KMS-11 (cell line): ENCODE measurements at regions not wholly inside any gene's neighbourhood (a gene's known extent, or its start where the extent isn't known, plus 50 kb on each side); places are given as distances from the start of the nearest gene placed in this dataset.

Source experiments
- H2AFZ ChIP-seq: fragments of 200-600 bp; sonication (generic); 2 replicates; pipeline ENCODE4 v1.6.1; 2016; ENCODE audit warnings: antibody characterized with exemption, mixed run types, low read depth
- H3K27ac ChIP-seq: fragments of 200-600 bp; sonication (generic); 2 replicates; pipeline ENCODE4 v1.6.1; 2016; ENCODE audit warnings: mild to moderate bottlenecking, mixed run types
- H3K27me3 ChIP-seq: fragments of 200-600 bp; sonication (generic); 2 replicates; pipeline ENCODE4 v1.6.1; 2017; ENCODE audit warnings: mild to moderate bottlenecking, low read depth, mixed run types, moderate library complexity; ENCODE audit not compliant: insufficient read depth
- H3K36me3 ChIP-seq: fragments of 200-600 bp; sonication (generic); 2 replicates; pipeline ENCODE4 v1.6.1; 2017; ENCODE audit warnings: mild to moderate bottlenecking, mixed run types; ENCODE audit not compliant: insufficient read depth
- H3K4me1 ChIP-seq: fragments of 200-600 bp; sonication (generic); 2 replicates; pipeline ENCODE4 v1.6.1; 2016; ENCODE audit warnings: mild to moderate bottlenecking, low read depth, mixed run types; ENCODE audit not compliant: poor library complexity, severe bottlenecking
- H3K4me2 ChIP-seq: fragments of 200-600 bp; sonication (generic); 2 replicates; pipeline ENCODE4 v1.7.0; 2016; ENCODE audit warnings: mild to moderate bottlenecking, mixed run types
- H3K4me3 ChIP-seq: fragments of 200-600 bp; sonication (generic); IDR thresholded peaks from 2 replicates; pipeline ENCODE4 v1.6.1; 2017; ENCODE audit warnings: low read depth, low read length, mixed read lengths; ENCODE audit not compliant: insufficient read depth
- H3K79me2 ChIP-seq: fragments of 200-600 bp; sonication (generic); 2 replicates; pipeline ENCODE4 v1.6.1; 2016; ENCODE audit warnings: low read depth, mixed run types; ENCODE audit not compliant: insufficient read depth
- H3K9ac ChIP-seq: fragments of 200-600 bp; sonication (generic); 2 replicates; pipeline ENCODE4 v1.6.1; 2016; ENCODE audit warnings: mild to moderate bottlenecking, mixed run types
- H4K20me1 ChIP-seq: fragments of 200-600 bp; sonication (generic); 2 replicates; pipeline ENCODE4 v1.6.1; 2016; ENCODE audit warnings: mild to moderate bottlenecking, mixed run types; ENCODE audit not compliant: insufficient read depth
- TF ChIP-seq, protein P1 (sequence below): fragments of 200-600 bp; sonication (generic); conservative IDR thresholded peaks from 2 replicates; pipeline ENCODE4 v1.6.1; 2017; ENCODE audit warnings: low read depth, mild to moderate bottlenecking, antibody characterized with exemption, low read length, moderate library complexity, mixed read lengths

DNA sequence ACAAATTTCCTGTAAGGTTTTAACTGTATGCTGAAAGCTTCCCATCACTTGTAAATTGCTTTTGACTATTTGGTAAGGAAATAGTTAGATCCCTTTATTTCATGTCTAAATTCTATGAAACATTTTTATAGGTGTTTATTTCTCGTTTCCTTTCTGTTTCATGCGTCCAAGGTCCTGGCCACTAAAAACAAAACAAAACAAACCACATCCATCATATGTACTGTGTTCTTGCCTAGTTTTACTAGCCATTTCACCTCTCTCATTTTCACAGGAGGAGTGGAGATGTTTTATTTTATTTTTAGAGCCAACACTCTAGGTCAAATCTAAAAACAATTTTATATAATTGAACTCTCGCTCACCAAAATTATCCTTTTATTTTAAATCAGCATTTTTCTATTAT, 375.2 kb upstream of the CTSO start:
- no peaks in the 10 kb centered on the region for H3K27me3 ChIP-seq

DNA sequence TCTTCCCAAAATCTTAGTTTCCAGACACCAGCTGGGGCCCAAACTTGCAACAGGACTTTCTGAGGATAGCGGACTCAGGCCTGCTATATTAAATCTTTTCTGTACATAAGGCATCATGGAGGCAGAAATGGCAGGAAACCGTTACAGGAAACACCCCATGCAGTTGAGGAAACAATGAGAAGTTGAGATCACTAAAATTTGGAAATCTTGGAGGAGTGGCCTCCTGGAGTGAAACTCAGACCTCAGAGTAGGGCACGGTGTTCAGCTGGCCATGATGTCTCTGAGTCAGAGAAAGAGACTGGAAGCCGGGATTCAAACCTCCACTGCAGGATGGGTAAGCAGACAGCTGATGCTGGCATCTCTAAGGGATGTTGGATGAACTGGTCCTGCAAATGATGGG, 372.6 kb upstream of the CTSO start:
- no peak overlapping the region for H3K27ac ChIP-seq
- H3K4me1 ChIP-seq: no peaks in the 10 kb centered on the region
- no peaks in the 10 kb centered on the region for H3K36me3 ChIP-seq
- H3K79me2 ChIP-seq: no peaks in the 10 kb centered on the region
- H3K4me2 ChIP-seq: no peak overlapping the region
- H3K9ac ChIP-seq: no peak overlapping the region
- no peaks in the 10 kb centered on the region for H3K27me3 ChIP-seq
- no peaks in the 10 kb centered on the region for H4K20me1 ChIP-seq
- H3K4me3 ChIP-seq: no peak overlapping the region
- TF ChIP-seq, protein P1, sequence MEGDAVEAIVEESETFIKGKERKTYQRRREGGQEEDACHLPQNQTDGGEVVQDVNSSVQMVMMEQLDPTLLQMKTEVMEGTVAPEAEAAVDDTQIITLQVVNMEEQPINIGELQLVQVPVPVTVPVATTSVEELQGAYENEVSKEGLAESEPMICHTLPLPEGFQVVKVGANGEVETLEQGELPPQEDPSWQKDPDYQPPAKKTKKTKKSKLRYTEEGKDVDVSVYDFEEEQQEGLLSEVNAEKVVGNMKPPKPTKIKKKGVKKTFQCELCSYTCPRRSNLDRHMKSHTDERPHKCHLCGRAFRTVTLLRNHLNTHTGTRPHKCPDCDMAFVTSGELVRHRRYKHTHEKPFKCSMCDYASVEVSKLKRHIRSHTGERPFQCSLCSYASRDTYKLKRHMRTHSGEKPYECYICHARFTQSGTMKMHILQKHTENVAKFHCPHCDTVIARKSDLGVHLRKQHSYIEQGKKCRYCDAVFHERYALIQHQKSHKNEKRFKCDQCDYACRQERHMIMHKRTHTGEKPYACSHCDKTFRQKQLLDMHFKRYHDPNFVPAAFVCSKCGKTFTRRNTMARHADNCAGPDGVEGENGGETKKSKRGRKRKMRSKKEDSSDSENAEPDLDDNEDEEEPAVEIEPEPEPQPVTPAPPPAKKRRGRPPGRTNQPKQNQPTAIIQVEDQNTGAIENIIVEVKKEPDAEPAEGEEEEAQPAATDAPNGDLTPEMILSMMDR: no peak
- H2AFZ ChIP-seq: no peak overlapping the region

More for the DNA sequence above, 375.2 kb upstream of the CTSO start:
- TF ChIP-seq, protein P1: no peak
- Histone ChIP-seq H3K9ac (no peak overlapping the region), H3K4me1 (no peaks in the 10 kb centered on the region), H3K4me2 (no peak overlapping the region), H2AFZ (no peak overlapping the region), H4K20me1 (no peaks in the 10 kb centered on the region), H3K27ac (no peak overlapping the region), H3K36me3 (no peaks in the 10 kb centered on the region), H3K4me3 (no peak overlapping the region), H3K79me2 (no peaks in the 10 kb centered on the region)

DNA sequence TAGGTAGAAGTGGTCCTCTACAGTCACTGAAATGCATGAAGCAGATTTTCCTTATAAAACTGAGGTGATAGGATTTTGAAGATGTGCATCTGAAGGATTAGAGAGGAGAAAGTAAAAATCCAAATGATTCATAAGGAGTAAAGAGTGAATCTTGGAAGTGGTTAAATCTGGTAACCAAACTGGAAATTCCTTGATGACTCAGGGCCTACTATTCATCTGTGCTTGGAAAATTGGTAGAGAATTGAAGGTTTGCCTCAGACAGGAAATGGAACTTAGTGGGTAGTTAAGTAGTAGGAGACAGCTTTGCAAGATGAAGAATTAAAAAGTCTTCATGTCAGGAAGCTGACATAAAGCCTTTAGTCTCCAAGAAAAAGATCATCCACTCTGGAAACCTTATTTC, 368.9 kb upstream of the CTSO start:
- Histone ChIP-seq H3K4me1 (no peaks in the 10 kb centered on the region), H3K36me3 (no peaks in the 10 kb centered on the region), H3K27me3 (no peaks in the 10 kb centered on the region), H3K79me2 (no peaks in the 10 kb centered on the region), H3K27ac (no peak overlapping the region), H3K4me3 (no peak overlapping the region), H3K9ac (no peak overlapping the region), H2AFZ (no peak overlapping the region), H4K20me1 (no peaks in the 10 kb centered on the region), H3K4me2 (no peak overlapping the region)
- TF ChIP-seq, protein P1: no peak

DNA sequence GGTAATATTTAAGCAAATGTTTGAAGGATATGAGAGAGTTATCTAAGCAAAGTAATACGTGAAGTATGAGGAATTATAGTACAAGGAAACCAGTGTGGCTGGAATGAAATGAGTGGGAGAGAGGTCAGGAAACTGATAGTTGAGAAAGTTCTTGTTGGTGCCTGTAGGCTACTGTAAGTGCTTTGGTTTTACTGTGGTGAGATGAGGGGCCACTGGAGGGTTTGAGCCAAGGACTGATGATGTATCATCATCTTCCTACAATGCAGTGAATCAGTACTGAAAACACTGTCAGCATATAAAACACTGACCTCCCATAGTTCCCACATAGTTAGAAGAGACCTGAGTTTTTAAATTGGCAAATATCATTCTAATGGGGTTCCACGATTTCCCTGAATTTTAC, 367.5 kb upstream of the CTSO start:
- H4K20me1 ChIP-seq: no peaks in the 10 kb centered on the region
- H3K4me1 ChIP-seq: no peaks in the 10 kb centered on the region
- H3K9ac ChIP-seq: no peak overlapping the region
- H3K36me3 ChIP-seq: no peaks in the 10 kb centered on the region
- no peaks in the 10 kb centered on the region for H3K27me3 ChIP-seq
- TF ChIP-seq, protein P1: no peak
- no peak overlapping the region for H3K4me3 ChIP-seq
- H3K27ac ChIP-seq: no peak overlapping the region
- H3K79me2 ChIP-seq: no peaks in the 10 kb centered on the region
- H2AFZ ChIP-seq: no peak overlapping the region
- H3K4me2 ChIP-seq: no peak overlapping the region
